ENCODE measurements at regions not wholly inside any gene's neighbourhood (a gene's known extent, or its start where the extent isn't known, plus 50 kb on each side); places are given as distances from the start of the nearest gene placed in this dataset.

DNA sequence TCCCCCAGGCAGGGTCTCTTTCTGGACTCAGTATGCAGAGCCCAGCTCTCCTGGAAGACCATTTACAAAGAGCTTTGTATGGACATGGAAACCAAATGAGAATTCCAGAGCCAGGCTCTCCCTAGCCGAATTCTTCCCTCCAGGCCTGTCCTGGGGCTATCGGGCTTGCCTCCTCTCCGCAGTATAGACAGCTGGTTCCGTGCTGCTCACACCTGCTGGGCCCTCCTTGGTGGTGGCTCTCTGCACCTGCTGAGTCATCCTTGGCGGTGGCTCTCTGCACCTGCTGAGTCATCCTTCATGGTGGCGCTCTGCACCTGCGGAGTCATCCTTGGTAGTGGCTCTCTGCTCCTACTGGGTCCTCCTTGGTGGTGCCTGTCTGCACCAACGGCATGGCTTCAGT is 743.5 kb downstream of the BRD1 start:
- no peaks in the 10 kb centered on the region for H3K36me3 ChIP-seq (ENCODE audit: control insufficient read depth, insufficient read depth, low read length)
- H3K4me1 ChIP-seq (ENCODE audit: control insufficient read depth, insufficient read depth, low read length), result no peaks in the 10 kb centered on the region
- ATAC-seq (no peak), DNase-seq (ENCODE audit: low read depth, low spot score) (no peak)
- no peak for TF ChIP-seq POLR2AphosphoS5 (IDR thresholded peaks at IDR 0.05; ENCODE audit: low read depth, low read length)
- TF ChIP-seq TCF7L2 (IDR thresholded peaks at IDR 0.05; ENCODE audit: low read depth, low read length), result no peak
- TF ChIP-seq, protein P1, sequence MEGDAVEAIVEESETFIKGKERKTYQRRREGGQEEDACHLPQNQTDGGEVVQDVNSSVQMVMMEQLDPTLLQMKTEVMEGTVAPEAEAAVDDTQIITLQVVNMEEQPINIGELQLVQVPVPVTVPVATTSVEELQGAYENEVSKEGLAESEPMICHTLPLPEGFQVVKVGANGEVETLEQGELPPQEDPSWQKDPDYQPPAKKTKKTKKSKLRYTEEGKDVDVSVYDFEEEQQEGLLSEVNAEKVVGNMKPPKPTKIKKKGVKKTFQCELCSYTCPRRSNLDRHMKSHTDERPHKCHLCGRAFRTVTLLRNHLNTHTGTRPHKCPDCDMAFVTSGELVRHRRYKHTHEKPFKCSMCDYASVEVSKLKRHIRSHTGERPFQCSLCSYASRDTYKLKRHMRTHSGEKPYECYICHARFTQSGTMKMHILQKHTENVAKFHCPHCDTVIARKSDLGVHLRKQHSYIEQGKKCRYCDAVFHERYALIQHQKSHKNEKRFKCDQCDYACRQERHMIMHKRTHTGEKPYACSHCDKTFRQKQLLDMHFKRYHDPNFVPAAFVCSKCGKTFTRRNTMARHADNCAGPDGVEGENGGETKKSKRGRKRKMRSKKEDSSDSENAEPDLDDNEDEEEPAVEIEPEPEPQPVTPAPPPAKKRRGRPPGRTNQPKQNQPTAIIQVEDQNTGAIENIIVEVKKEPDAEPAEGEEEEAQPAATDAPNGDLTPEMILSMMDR (IDR thresholded peaks at IDR 0.05), result no peak
- TF ChIP-seq, protein P2, sequence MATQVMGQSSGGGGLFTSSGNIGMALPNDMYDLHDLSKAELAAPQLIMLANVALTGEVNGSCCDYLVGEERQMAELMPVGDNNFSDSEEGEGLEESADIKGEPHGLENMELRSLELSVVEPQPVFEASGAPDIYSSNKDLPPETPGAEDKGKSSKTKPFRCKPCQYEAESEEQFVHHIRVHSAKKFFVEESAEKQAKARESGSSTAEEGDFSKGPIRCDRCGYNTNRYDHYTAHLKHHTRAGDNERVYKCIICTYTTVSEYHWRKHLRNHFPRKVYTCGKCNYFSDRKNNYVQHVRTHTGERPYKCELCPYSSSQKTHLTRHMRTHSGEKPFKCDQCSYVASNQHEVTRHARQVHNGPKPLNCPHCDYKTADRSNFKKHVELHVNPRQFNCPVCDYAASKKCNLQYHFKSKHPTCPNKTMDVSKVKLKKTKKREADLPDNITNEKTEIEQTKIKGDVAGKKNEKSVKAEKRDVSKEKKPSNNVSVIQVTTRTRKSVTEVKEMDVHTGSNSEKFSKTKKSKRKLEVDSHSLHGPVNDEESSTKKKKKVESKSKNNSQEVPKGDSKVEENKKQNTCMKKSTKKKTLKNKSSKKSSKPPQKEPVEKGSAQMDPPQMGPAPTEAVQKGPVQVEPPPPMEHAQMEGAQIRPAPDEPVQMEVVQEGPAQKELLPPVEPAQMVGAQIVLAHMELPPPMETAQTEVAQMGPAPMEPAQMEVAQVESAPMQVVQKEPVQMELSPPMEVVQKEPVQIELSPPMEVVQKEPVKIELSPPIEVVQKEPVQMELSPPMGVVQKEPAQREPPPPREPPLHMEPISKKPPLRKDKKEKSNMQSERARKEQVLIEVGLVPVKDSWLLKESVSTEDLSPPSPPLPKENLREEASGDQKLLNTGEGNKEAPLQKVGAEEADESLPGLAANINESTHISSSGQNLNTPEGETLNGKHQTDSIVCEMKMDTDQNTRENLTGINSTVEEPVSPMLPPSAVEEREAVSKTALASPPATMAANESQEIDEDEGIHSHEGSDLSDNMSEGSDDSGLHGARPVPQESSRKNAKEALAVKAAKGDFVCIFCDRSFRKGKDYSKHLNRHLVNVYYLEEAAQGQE (IDR thresholded peaks at IDR 0.05; ENCODE audit: insufficient read depth in 1 of 2, low read depth in 2 of 2, low read length in 1 of 2), result no peak
- no peak for TF ChIP-seq SIN3A (IDR thresholded peaks at IDR 0.05; ENCODE audit: borderline replicate concordance, insufficient read depth, low read depth, low read length)
- CTCF ChIA-PET, result no interaction called here
- POLR2A ChIA-PET, result no interaction called here
- H3K9me3 ChIP-seq (ENCODE audit: control insufficient read depth, insufficient read depth, low read depth, low read length), result no peaks in the 10 kb centered on the region
- no TSS peak for BruUV-seq (replicated peaks)
- intact Hi-C loops (cut with micrococcal nuclease; ENCODE audit: unreplicated experiment), result no loop called here
- H3K4me3 ChIP-seq (ENCODE audit: low read depth in 2 of 2, low read length in 2 of 2), result no peak overlapping the region
- in situ Hi-C loops (cut with HindIII; ENCODE audit: low pct_unique_long_range_greater_than_20kb, low sequenced_read_pairs), result no loop called here
- no peak overlapping the region for H3K27ac ChIP-seq (ENCODE audit: low read length)
- no peaks in the 10 kb centered on the region; the same call in 1 of the 2 replicates for H3K27me3 ChIP-seq (ENCODE audit: control insufficient read depth, insufficient read depth, low read length)

DNA sequence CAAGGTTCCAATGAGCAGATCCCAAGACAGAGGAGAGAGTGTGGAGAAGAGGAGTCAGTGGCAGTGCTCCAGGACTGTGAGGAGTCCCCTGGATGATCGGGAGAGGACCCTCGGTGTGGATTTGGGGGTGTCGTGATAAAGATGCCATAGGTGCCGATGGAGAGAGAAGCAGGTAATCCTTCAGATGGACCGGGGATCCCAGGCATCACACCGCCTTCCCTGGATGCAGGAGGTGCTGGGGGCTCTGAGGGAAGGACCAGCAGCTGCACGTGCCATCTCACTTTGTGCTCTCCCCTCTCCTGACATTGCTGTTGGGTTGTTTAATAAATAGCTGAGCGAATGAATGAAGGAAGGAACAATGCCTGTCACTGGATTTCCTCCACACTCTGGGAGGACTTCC is 744.1 kb downstream of the BRD1 start:
- CTCF ChIA-PET, result no interaction called here
- intact Hi-C loops (cut with micrococcal nuclease; ENCODE audit: unreplicated experiment) (no loop called here), in situ Hi-C loops (cut with HindIII; ENCODE audit: low pct_unique_long_range_greater_than_20kb, low sequenced_read_pairs) (no loop called here)
- TF ChIP-seq, protein P1 (IDR thresholded peaks at IDR 0.05), result no peak
- no peak for TF ChIP-seq TCF7L2 (IDR thresholded peaks at IDR 0.05; ENCODE audit: low read depth, low read length)
- TF ChIP-seq POLR2AphosphoS5 (IDR thresholded peaks at IDR 0.05; ENCODE audit: low read depth, low read length), result no peak
- H3K36me3 ChIP-seq (ENCODE audit: control insufficient read depth, insufficient read depth, low read length), result no peaks in the 10 kb centered on the region
- ATAC-seq, result no peak
- DNase-seq (ENCODE audit: low read depth, low spot score), result no peak
- no TSS peak for BruUV-seq (replicated peaks)
- H3K9me3 ChIP-seq (ENCODE audit: control insufficient read depth, insufficient read depth, low read depth, low read length), result no peaks in the 10 kb centered on the region
- no peak overlapping the region for H3K4me3 ChIP-seq (ENCODE audit: low read depth in 2 of 2, low read length in 2 of 2)
- no peaks in the 10 kb centered on the region for H3K4me1 ChIP-seq (ENCODE audit: control insufficient read depth, insufficient read depth, low read length)
- H3K27me3 ChIP-seq (ENCODE audit: control insufficient read depth, insufficient read depth, low read length), result no peaks in the 10 kb centered on the region; the same call in 1 of the 2 replicates
- POLR2A ChIA-PET, result no interaction called here
- H3K27ac ChIP-seq (ENCODE audit: low read length), result no peak overlapping the region

Measured in Panc1 (cell line).